DMS53 (cell line): ENCODE measurements at regions not wholly inside any gene's neighbourhood (a gene's known extent, or its start where the extent isn't known, plus 50 kb on each side); places are given as distances from the start of the nearest gene placed in this dataset.
"Not testable (repeated sequence)": the region's sequence is repeated elsewhere in the genome, so short reads cannot be mapped to it uniquely, and the experiment has no call there.

Experiments used
- DNase-seq: peaks from one replicate; lab custom pipeline; 2025; lab: John Stamatoyannopoulos, UW

- DNase-seq, result peak; percentile 30
Observed at GRCh38 chr17:68097161-68097805, 61.7 kb downstream of the KPNA2 start.

GRCh38 chr17:68099341-68099753 is 63.8 kb downstream of the KPNA2 start:
- not testable (repeated sequence) for DNase-seq

- no peak for DNase-seq
Observed at GRCh38 chr17:68100000-68100641, 64.6 kb downstream of the KPNA2 start.

- peak; percentile 98 for DNase-seq
Observed at GRCh38 chr17:68101075-68101986, 65.8 kb downstream of the KPNA2 start.

- DNase-seq, result no peak
Observed at GRCh38 chr17:68101987-68102314, 66.4 kb downstream of the KPNA2 start.

- peak; percentile 54 for DNase-seq
Observed at GRCh38 chr17:68102318-68102758, 66.8 kb downstream of the KPNA2 start.

GRCh38 chr17:68103148-68103547 is 67.6 kb downstream of the KPNA2 start:
- DNase-seq, result no peak

- no peak for DNase-seq
Observed at GRCh38 chr17:68106085-68106484, 70.5 kb downstream of the KPNA2 start.

GRCh38 chr17:68107373-68107772 is 71.8 kb downstream of the KPNA2 start:
- DNase-seq, result no peak

GRCh38 chr17:68108313-68109000 is 72.9 kb downstream of the KPNA2 start:
- no peak for DNase-seq

GRCh38 chr17:68109404-68109803 is 73.9 kb downstream of the KPNA2 start:
- not testable (repeated sequence) for DNase-seq

DNA sequence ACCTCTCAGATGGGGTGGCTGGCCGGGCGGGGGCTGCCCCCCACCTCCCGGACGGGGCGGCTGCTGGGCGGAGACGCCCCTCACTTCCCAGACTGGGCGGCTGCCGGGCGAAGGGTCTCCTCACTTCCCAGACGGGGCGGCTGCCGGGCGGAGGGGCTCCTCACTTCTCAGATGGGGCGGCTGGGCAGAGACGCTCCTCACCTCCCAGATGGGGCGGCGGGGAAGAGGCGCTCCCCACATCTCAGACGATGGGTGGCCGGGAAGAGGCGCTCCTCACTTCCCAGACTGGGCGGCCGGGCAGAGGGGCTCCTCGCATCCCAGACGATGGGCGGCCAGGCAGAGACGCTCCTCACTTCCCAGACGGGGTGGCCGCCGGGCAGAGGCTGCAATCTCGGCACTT is 80.7 kb downstream of the KPNA2 start:
- DNase-seq, result not testable (repeated sequence)

- no peak for DNase-seq
Observed at GRCh38 chr17:68122587-68122986, 87.1 kb downstream of the KPNA2 start.

DNA sequence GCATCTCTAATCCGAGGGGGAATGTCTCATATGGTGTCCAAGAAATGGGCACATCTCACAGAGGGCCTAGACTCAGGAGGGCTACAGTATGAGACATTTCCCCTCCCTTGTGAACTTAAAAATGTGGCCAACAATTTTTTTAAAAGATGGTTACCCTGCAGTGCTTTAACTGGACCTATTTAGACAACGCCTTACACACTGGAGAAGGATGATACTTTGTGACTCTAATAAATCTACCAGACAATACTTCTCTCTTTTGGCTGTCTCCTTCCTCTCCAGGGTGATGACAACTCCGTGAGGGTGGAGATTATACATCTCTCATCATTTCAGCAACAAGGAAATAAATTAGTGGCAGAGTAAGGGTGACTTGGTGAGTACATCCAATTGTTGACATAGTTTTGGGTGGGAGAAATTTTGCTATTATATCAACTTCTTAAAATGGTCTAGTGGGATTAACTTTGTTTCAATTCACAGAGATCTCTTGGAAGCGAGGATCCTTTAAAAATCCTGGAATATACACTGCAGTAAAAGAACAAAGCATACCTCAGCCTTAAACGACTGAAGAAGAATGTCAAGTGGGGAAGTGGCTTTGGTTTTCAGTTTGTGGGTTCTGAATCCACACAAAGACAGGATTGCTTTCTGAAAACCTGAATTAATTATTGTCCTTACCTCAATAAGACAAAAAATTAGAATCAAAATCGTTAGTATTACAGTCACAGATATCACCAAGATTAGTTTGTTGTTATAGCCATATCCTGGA is 89.8 kb downstream of the KPNA2 start:
- no peak for DNase-seq

- no peak for DNase-seq
Observed at GRCh38 chr17:68127914-68128313, 92.4 kb downstream of the KPNA2 start.

DNA sequence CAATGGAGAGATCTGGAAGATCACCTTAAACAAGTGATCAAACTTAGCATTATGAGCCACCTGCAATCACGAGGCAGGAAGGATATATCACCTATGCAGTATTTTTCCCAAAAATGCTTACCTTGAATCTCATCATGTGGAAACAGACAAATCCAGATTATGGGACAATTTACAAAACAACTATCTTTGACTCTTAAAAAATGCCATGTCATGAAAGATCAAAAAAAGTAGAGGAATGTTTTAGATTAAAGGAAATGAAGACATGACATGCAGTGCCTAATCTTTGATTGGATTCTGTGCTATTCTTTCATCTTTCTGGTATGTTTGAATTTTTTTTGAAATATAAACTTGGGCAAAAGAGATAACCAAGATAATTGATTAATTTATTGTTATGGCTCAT is 95.9 kb downstream of the KPNA2 start:
- DNase-seq, result no peak

- DNase-seq, result no peak
Observed at GRCh38 chr17:68133346-68134045, 98.0 kb downstream of the KPNA2 start.

DNA sequence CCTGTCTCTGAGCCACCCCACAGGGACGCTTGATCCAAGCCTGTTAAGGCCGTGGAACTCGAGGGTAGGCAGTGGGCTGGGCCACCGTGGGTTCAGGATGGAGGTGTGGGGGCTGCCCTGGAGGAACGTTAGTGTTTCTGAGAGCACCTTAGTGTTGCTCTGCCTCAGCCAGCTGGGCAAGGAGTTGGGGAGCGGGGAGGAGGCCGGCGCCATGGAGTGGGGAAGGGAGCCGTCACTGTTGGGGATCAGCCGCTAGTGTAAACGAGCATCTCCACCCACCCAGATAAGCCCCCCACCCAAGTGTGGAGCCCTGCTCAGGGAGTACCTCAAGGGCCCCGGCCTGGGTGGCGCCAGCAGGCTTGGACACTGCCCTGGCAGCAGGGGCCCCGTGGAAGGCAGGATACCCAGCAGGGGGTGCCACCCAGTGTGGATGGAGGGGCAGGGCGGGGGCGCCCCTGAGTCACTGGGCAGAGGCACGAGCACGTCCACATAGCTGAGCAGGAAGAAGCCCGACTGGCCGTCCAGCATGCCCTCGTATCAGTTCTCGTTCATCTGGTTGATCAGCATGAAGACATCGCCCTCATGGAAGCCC is 98.6 kb downstream of the KPNA2 start:
- no peak for DNase-seq

DNA sequence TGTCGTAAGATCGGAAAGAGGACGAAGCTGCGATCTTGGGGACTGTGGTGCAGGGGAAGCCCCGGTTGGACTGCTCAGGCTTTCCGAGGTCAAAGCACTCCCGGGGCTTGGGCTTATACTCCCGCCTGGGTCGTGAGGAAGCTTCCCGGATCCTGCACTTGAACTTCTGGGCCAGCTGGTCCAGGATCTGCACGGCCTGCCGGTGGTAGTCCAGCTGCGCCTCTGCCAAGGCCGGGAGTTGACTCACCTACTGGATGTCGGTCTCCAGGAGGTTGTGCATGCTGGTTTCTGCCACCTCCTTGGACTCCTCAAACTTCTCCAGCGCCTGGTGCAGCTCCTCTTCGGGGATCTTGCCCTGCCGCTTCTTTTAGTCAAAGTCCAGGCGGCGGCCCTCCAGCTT is 99.2 kb downstream of the KPNA2 start:
- DNase-seq, result no peak

GRCh38 chr17:68135141-68135887 is 99.8 kb downstream of the KPNA2 start:
- DNase-seq, result no peak
